NCI-H187 treated with DMSO at 0.1 percent for 48 hours (cell line): ENCODE measurements at regions not wholly inside any gene's neighbourhood (a gene's known extent, or its start where the extent isn't known, plus 50 kb on each side); places are given as distances from the start of the nearest gene placed in this dataset.

Experiments used
- DNase-seq: peaks from one replicate; lab custom pipeline; 2025; lab: John Stamatoyannopoulos, UW

DNA sequence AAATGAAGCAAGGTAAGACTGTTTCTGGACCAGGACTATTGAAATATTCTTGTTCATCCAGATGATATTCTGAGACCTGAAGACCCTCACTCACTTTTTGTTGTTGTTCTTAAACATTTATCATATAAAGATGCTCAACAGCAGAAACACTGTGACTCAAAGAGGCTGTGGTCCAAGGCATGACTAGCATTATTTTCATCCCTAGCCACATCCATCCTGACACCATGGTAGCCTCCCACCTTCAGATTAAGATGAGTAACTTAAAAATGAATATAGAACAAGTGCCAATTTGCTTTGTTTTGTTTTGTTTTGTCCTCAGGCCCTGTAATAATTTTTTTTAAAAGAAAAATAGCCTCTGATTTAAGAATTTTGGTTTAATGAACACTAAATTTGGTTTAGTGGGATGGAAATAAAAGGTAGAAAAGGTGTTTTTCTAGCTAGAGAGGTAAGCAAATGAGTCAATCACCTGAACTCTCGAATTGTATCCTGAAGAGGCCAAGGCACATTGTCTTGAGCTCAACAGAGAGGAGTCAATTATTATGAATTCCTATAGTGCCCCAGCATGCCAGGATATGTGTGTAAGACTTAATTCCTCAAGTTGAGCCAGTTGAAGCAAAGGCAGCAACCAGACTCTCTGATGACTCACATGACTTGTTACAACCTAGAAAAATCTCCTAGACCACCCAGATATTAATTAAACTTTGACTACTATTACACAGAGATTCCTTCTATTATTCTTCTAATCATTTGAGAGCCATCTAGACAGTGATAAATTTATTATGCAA lies 380.1 kb upstream of the TUSC1 start:
- no peak for DNase-seq

DNA sequence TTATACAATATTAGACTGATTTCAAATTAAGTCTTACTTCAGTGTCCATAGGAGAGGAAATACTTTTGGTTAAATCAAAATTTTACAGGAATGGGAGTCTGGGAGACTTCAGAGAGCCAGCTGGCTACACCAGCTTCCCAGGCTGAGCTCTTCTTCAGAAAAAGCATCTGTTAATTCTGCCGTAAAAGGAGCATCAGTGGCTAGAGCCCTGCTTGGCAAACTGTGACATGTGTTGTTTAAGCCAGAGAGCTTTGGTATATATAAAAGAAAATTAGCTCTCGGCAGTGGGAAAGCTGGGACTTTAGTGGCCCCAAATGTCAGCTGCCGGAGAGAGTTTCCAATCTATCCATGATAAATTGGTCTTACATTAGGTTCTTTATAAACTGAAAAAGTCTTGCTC lies 378.8 kb upstream of the TUSC1 start:
- no peak for DNase-seq

DNA sequence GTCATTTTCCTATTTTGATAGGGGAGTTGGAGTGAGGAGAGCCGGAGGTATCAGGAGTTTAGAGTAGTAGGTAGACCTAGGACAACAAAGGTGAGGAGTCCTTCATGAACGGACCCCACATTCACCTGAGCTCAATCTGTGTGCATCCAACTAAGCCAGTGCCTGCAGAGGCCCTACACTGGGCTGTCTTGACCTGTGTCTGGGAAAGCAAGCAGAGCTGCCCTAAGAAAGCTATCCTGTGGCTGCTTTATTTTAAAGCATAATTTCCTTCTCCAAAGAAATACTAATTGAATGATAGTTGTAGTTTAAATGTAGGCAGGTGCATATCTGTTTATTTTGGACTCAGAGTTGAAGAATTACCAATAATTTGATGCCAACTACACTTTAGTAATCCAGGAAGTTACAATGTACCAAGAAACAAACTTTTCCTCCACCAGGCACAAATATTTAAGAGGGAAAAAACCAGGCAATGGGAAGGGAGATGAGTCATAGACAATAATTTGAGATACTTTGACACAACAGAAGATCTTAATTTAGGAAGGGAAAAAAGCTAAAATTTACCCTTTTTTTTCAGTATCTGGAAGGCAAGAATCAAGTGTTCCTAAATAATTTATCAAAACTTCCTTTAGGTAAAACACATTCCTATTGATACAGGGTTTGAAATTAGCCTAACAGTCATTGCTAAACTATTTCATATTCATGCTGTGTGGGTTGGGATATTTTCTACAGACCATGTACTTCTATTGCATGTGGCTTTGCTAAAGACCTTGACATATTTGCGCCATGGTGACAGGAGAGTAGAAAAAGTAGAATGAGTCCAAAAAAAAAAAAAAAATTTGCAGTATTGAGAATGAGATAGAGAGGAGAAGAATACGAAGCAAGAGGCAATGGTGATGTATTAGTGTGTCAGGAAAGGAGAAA lies 376.6 kb upstream of the TUSC1 start:
- no peak for DNase-seq

DNA sequence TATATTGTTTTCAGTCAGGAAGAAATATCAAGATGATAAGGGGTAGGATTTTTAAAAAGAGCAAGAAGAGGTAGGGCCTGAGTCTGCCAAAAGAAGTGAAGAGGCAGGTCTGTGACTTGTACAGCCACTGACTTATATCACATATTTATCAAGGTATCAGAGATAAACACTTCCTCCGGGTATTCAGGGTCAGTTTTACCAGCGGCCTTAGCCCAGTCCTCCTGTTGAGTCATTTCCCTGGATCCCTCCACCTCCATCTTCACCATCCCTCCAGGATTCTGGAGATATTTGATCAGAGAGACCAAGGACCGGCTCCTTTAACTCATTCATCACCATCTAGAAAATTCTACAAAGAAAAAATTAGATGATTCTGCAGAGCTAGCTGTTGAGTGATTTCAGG lies 375.7 kb upstream of the TUSC1 start:
- DNase-seq = no peak

DNA sequence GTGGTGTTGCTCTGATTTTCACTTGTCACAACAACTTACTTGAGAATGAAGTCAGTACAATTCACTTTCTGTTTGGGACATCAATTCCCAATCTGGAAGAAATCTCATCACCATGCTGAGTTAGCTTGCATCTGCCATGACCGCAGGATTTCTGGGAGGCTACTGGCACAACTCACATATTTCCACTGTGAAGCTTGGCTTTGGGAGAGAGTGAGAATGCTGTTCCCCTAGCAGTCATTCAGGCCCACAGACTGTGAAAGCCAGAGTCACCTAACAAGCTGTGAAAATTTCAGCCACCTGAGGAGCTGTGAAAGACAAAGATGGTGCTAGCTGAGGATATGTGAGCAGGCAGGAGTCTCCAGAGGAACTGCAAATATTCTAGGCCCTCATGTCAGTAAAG lies 365.2 kb upstream of the TUSC1 start:
- DNase-seq = no peak

DNA sequence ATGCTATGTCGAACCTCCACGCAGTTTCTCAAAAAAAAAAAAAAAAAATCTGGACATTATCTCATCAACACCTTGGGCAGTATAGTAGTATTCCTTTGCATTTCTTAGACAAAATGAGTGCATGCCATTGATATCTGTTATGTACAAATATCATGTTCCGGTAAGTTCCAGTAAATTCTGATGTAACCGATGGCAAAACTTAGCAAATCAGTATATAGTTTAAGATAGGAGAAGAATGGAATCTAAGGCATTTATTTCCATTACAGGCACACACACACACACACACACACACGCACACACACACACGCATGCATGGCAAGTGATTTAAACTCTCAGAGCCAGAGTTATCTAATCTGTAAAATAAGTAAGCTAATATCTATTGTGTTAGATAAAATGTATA lies 356.5 kb upstream of the TUSC1 start:
- DNase-seq = no peak

DNA sequence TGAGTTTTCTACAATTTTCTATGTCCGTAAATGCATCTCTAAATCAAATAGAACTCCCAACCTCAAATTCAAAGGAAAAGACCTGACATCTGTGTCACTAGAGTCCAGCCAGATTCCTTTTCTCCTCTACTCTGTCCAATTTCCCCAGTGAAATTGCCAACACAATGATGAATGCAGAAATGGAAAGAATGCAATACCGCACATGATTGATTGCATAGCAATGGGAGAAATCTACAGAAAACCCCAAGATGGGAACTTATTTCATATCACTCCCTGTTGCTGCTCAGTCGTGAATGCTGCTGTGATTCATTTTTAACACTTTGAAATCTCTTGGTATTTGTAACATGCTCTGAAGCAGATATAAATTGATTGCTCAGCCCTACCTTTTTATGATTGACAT lies 355.1 kb upstream of the TUSC1 start:
- DNase-seq = no peak

DNA sequence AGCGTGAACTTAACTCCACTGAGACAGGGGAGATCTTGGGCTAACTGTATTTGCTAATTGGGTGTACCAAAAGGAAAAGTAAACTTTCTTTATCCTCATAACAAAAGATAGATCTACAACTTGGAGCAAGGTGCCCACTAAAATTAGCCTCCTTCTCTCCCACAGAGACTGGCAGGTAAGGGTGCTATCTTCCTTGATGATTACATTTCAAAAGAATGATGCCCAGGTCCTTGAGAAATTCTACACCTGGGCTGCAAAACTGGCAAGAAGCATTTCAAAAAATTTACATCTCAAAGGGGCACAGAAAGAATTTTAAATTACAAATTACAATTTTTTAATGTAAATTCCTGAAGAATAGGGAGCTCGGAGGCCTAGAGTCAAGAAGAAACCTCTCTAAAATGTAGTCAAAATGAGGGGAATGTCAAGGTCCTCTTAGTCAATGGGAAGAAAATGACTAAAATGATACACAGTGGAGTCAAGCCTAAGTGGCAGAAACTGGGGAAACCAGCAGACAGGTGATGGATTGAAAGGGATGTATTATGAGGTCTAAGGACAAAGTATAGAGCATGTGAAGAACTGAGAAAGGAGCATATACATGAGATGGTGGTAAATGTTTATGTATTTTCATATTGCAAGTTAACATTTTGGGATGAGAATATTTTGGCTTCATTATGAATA lies 348.3 kb upstream of the TUSC1 start:
- no peak for DNase-seq

DNA sequence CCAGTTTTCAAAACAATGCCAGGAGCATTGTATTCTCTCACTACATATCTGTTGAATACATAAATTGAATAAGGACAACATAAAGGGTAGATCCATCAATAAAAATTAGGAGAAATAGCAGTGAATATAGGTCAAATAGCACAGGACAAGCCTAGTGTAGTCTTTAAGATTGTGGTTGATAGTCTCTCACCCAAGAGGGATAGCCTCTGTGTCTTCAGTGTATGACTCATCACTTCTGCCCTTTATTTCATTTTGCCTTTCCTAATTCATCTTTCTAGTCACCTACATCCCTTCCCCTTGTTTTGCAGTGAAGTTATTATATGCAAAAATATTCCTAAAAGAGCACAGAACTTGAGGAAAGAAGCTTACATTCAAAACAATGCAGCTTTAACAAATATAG lies 335.0 kb upstream of the TUSC1 start:
- DNase-seq = no peak

DNA sequence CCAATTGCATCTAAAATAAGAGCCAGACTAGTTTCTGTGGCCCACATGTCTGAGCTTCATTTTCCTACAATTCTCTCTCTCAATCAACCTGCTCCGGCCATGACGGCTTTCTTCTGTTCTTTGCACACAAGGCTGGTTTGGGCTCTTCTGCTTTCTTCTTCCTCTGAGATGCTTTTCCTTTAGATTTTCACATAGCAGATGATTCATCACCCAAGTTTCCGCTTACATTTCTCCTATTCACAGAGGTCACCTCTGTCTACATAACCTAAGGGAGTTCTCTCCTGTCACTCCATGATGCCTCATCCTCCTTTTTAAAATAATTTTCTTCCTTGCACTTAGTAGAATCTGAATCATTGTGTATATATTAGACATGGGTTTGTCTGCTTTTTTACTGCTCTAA lies 334.6 kb upstream of the TUSC1 start:
- no peak for DNase-seq

DNA sequence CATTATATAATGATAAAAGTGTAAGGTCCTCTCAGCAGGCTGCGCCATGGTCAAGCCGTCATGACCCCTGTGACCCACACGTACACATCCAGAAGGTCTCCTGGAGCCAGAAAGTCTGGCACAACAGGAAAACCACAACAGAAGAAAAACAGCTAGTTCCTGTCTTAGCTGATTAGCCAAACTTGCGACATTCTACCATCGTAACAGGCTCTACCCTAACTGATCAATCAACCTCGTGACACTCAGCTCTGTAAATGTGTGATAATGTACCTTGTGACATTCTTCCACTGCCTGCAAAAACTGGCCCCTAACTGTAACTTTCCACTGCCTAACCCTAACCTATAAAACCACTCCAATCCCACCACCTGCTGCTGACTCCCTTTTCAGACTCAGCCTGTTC lies 316.4 kb upstream of the TUSC1 start:
- no peak for DNase-seq

DNA sequence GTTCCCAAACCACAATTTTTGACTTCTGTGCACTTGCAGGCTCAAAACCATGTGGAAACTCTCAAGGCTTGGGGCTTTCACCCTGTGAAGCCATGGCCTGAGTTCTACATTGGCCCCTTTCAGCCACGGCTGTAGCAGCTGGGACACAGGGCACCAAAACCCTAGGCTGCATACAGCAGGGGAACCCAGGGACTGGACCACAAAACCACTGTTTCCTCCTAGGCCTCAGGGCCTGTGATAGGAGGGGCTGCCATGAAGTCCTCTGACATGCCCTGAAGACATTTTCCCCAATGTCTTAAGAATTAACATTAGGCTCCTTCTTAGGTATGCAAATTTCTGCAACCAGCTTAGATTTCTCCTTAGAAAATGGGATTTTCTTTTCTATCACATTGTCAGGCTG lies 312.1 kb upstream of the TUSC1 start:
- DNase-seq = no peak

DNA sequence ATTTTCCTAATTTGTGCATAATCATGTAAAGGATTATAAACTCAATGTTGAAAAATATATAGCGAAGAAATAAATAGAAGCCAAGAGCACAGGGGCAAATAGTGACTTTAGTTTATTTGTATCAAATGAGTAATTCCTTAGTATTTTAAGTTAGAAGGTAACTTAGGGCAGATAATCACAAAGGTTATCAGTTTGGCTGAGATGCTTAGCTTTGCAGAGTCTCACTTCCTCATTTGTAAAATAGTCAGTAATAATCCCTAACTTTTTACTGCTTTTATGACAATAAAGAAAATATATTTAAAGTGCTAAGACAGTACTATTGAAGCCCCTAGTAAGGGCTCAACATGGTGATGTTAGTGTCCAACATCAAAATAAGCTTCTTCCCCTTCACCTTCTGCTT lies 297.4 kb upstream of the TUSC1 start:
- DNase-seq = no peak

DNA sequence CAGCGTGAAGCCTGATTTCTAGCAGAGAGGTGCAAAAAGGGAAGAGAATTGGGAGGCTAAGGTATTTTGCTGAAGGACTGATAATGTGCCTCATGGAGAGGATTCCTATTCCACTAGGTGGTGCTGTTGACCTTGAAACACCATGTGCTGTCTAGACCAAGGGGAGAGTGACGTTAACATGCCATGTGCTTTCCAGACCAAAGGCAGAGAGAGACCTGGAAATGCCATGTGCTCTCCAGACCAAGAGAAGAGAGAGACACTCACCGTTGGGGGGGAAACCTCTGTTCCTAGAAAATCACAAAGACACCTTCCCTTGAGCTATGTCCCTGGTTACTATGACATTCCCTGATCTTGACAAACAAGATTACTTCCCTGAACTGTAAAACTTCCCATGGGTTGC lies 286.0 kb upstream of the TUSC1 start:
- DNase-seq = no peak

DNA sequence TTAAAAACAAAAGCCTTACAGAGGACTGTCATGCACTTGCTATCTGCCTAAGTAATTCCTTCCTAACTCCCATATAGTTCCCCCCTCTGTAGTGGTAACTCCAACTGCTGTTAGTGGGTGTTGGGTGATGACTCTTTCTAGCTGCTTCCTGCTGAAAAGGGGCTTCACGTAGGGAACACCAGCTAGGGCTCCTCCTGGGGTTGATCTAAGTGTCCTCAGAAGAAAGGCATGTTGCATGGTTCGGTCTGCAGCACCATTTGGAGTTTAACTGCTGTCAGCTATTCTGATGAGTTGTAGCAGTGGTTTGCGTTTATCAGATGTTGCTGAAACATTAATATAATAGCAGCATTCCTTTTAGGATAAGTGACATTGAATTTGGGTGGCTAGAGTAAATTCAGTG lies 281.9 kb upstream of the TUSC1 start:
- no peak for DNase-seq

DNA sequence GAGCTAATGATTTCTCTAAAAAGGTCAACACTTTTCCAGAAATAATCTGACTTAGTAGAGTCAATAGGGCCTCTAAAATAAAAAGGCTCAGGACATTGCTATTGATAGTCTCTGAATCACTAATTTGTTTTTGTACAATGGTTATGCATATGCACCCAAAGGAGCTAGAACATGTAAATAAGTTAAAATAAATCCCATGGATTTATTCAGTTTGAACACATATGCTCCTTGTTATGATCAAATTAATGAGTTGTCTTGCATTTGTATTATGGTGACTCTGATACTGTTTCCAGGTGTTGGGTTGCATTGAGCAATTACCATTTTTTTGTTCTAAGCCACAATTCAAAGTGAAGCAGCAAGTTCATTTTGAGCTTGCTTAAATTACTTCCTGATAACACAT lies 276.0 kb upstream of the TUSC1 start:
- no peak for DNase-seq

DNA sequence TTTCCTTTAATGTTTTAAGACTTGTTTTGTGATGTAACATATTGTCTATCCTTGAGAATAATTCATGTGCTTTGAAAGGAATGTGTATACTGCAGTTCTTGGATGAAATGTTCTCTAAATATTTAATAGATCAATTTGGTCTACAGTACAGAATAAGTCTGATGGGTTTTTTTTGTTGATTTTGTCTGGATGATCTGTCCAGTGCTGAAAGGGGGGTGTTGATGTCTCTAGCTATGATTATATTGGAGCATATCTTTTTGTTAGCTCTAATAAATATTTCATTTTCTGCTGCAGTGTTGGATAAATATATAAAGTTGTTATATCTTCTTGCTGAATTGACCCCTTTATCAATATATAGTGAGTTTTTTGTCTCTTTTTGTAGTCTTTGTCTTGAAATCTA lies 269.9 kb upstream of the TUSC1 start:
- no peak for DNase-seq

DNA sequence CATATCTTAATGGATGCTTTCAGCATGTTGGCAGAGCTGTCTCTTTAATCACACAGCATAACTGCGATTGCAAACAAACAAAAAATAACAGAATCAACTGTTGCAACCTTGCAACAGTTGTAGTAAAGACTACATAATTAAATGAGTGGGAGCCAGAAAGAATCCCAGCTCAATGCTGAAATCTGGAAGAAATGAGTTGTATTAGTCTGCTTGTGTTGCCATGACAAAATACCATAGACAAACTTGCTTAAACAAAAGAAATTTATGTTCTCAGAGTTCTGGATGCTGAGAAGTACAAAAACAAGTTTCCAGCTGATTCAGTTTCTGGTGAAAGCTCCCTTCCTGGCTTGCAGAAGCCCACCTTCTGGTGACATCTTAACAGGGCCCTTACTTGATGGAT lies 260.9 kb upstream of the TUSC1 start:
- no peak for DNase-seq

DNA sequence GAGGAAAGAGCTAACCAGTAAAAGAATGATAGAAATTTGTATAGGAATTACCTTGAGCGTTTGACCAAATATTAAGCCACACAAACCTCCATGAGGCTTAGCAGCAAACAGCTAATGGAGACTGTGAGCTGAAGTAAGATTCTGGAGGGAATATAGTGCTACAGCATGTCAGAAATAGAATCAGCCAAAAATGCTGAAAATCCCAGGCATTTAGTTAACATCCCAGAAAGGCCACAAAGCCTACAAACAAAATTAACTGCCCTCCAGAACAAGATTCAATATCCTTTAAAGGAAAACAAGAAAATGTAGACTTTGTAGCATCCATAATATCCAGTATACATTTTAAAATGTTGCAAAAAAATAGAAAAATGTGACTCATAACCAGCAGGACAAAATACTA lies 257.8 kb upstream of the TUSC1 start:
- DNase-seq = no peak

DNA sequence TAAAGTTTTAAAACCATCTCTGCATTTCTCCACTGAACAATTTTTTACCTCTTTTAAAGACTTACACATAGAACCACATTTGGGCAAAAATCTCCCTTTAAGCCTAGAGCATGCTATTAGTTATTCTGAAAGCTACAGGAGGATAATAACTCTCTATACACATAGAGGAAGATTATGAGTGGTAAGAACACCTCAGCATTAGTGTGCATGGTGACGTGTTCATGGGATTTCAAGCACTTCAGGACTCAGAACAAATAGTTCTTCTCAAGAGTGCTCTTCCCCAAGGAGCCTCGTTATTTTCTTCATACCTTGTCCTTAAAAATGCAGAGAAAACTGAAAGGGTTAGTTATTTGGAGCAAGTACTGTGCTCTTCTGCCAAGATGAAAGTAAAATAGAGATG lies 256.9 kb upstream of the TUSC1 start:
- DNase-seq = no peak

DNA sequence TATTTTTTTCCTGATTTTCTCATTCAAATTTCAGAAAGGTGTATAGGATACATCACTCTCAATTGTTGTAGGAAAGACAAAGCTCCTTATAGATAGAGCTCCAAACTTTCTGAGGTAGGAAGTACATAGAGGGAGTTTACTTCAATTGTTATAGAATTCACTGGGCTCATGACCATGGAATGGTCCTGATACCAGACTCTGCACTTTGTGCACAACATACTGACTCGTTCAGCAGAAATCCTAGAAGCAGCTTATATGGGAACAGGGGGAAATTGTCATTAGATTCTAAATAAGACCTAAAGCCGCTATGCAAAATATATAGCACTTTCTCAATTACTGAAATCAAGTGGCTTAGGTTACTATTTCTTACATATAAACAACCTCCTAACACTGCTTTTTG lies 240.5 kb upstream of the TUSC1 start:
- DNase-seq = no peak

DNA sequence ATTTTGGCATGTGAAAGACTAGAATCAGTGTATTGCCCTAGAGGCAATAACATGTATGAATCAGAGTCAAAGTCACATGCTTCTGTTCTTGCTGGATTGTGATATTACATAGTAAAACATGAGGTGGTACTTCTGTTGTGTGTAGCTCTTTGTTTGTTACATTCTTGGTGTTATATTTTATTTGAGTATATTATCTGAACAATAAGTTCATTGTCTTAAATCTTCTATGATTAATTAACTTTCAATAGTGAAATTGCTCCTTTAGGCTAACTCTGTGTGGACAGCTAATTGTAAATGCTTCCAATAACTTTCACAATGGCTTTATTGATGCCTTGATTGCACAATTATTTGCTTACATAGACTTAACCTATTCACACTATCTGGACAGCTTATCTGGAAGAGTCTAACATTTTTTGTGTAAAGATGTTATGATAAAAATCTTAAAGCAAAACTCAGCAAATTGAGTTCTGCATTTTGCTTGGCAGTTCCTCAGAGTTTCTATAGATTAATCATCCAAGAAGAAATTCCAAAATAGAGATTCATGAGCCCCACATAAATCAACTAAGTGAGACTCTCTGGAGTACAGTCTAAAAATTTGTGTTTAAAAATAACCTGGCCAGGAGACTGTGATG lies 239.6 kb upstream of the TUSC1 start:
- no peak for DNase-seq
